Fibroblast of skin of scalp (primary cell): ENCODE measurements at regions not wholly inside any gene's neighbourhood (a gene's known extent, or its start where the extent isn't known, plus 50 kb on each side); places are given as distances from the start of the nearest gene placed in this dataset.

ENCODE experiments used
- DNase-seq: peaks from one replicate; pipeline ENCODE4 v3.0.0-alpha.2; 2013

DNA sequence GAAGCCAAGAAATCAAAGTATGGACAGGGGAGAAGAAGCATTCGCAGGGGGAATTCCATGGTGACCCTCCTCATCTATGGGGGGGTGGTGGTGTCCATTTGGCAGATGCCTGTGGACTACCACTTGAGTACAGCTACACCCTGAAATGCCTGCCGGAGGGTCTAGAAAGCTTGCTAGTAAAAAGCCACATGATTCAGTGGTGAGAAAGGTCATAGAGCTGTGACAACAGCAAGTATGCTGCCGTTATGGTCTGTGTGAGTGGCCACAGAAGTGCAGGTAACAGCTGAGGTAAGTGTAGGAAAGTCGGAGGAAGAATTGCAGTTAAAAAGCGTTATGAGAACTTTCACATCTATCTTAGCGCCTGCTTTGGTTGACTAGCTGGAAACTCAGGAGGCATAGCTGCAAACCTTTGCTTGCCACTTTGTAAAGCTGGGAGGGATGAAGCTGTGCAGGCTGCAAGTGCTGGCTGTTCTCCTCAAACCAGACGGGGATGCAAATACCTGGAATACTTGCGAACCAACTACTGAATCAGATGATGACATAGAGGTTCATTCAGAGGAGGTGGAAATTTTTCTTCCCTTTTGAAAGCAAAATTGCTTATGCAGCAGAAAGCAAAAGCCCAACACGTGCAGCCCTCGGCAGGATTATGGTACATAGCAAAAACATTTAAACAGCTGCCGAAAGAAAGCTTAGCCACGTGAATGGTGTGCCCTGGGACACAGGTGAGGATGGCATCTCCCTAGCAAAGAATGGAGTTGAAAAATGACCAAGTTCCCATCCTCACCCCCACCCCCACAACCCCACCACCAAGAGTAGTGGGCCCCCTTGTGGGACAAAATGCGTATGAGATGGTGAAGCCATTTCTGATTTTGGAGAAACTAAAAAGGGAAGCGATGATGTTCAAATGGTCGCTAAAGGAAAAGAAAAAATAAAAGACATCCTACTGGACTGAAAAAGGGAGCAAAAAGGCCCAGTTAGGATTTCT is 287.0 kb downstream of the RERGL start:
- no peak for DNase-seq

DNA sequence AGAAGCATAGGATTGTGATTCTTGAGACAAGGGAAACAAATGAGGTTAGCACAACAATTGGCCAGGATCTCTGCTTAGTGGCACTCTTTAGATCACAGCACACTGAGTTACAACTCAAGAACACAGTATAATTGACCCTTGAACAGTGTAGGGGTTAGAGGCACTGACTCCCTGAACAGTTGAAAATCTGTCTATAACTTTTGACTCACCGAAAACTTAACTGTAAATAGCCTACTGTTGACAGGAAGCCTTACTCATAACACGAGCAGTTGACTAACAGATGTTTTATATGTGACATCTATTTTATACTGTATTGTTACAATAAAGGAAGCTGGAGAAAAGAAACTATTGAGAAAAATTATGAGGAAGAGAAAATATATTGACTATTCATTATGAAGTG is 296.1 kb downstream of the RERGL start:
- no peak for DNase-seq

DNA sequence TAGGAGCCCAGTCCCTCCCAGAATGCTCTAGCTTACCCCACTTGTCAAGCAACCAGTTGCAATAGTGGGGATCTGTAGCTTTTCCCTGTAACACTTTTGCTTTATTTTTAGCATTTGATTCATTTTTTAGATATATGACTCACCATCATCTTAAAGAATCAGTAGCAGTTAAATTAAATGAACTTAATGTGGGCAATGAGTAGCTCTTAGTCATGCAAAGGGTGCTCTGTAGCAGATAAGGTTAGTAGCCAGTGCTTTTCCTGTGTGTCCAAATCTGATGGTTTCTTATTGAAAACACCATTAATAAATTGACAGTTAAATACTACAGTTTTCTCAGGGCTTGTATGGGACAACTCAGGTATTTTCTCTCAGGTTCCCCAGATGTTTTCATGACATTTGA is 311.8 kb downstream of the RERGL start:
- no peak for DNase-seq

DNA sequence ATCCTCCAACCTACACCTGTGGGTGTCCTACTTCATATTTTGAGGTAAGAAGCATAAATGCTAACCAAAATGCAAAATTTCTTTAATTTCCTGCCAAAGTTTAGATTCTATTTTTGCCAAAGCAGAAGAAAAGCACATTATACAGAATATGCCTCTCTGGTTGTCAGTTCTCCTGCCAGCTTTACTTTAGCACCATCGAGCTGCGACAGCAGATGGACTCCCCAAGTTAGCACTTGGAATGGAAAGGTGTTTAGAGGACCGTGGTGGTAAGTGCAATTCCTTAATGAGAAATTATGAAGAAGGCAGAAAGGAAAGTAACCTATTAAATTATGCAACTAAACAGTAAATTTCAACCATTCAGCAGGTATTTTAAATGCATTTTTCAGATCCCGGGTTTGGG is 326.6 kb downstream of the RERGL start:
- DNase-seq = no peak

DNA sequence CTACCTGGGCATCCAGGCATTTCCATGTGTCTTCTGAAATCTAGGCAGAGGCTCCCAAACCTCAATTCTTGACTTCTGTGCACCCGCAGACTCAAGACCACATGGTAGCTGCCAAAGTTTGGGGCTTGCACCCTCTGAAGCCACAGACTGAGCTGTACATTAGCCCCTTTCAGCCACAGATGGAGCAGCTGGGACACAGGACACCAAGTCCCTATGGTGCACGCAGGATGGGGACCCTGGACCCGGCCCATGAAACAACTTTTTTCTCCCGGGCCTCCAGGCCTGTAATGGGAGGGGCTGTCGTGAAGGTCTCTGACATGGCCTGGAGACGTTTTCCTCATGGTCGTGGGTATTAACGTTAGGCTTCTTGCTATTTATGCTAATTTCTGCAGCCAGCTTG is 330.0 kb downstream of the RERGL start:
- no peak for DNase-seq
